HEK293 (cell line): ENCODE measurements at regions not wholly inside any gene's neighbourhood (a gene's known extent, or its start where the extent isn't known, plus 50 kb on each side); places are given as distances from the start of the nearest gene placed in this dataset.

ENCODE experiments used
- CTCF ChIA-PET: fragments of 350-600 bp; formaldehyde crosslinking; extraction: SDS; loops from one replicate; lab custom pipeline; 2021; ENCODE audit warnings: antibody characterized with exemption; lab: Yijun Ruan, JAX
- POLR2A ChIA-PET: fragments of 300-600 bp; formaldehyde crosslinking; extraction: SDS; loops from one replicate; lab custom pipeline; 2020; ENCODE audit warnings: antibody characterized with exemption, inconsistent platforms; lab: Yijun Ruan, JAX
- H3K27ac ChIP-seq: fragments of 200-500 bp; sonication (Bioruptor generic); 2 replicates; pipeline ENCODE4 v1.5.1; 2014; ENCODE audit warnings: low read depth, low read length, control low read depth, inconsistent platforms; ENCODE audit errors: extremely low read depth
- H3K36me3 ChIP-seq, 2 experiments: fragments of 200-500 bp in 1 of 2; sonication (Bioruptor generic) in 1 of 2; 1 replicate in 1 of 2; 2 replicates in 1 of 2; pipeline ENCODE4 v1.5.1; 2014 to 2017; ENCODE audit warnings: inconsistent platforms in 2 of 2, low read length in 2 of 2; ENCODE audit not compliant: control insufficient read depth in 2 of 2, insufficient read depth in 1 of 2
- H3K4me1 ChIP-seq: fragments of 200-500 bp; sonication (Bioruptor generic); 2 replicates; pipeline ENCODE4 v1.5.1; 2014; ENCODE audit warnings: mild to moderate bottlenecking, low read length, inconsistent platforms; ENCODE audit not compliant: control insufficient read depth, insufficient read depth
- H3K4me3 ChIP-seq: 2 replicates; pipeline ENCODE4 v1.5.1; 2011; ENCODE audit warnings: low read depth, mild to moderate bottlenecking, control low read depth, low read length, moderate library complexity
- H3K9me3 ChIP-seq: fragments of 200-500 bp; sonication (Bioruptor generic); 2 replicates; pipeline ENCODE4 v1.5.1; 2014; ENCODE audit warnings: low read depth, low read length, inconsistent platforms; ENCODE audit not compliant: control insufficient read depth, insufficient read depth
- CTCF ChIP-seq: fragments of 450-650 bp; formaldehyde crosslinking; IDR thresholded peaks from 2 replicates; pipeline ENCODE4 v1.5.1; 2016; ENCODE audit warnings: missing biosample characterization, missing genetic modification characterization
- EGR2 ChIP-seq: fragments of 450-650 bp; formaldehyde crosslinking; IDR thresholded peaks from 2 replicates; pipeline ENCODE4 v1.5.1; 2016; ENCODE audit warnings: low read depth, missing biosample characterization, missing genetic modification characterization
- REST ChIP-seq: fragments of 450-650 bp; formaldehyde crosslinking; IDR thresholded peaks from 2 replicates; pipeline ENCODE4 v1.5.1; 2016; ENCODE audit warnings: missing biosample characterization, missing genetic modification characterization
- SCRT2 ChIP-seq: fragments of 450-650 bp; formaldehyde crosslinking; IDR thresholded peaks from 2 replicates; pipeline ENCODE4 v1.5.1; 2016; ENCODE audit warnings: missing biosample characterization, missing genetic modification characterization
- ZBTB26 ChIP-seq: fragments of 450-650 bp; formaldehyde crosslinking; optimal IDR thresholded peaks from 2 replicates; pipeline ENCODE3; 2016; ENCODE audit warnings: missing biosample characterization, mild to moderate bottlenecking, missing genetic modification characterization
- ZFHX2 ChIP-seq: fragments of 450-650 bp; formaldehyde crosslinking; conservative IDR thresholded peaks from 2 replicates; pipeline ENCODE4 v1.5.1; 2016; ENCODE audit warnings: missing biosample characterization, missing genetic modification characterization
- ZNF398 ChIP-seq: fragments of 450-650 bp; formaldehyde crosslinking; IDR thresholded peaks from 2 replicates; pipeline ENCODE4 v1.5.1; 2017; ENCODE audit warnings: missing biosample characterization, missing genetic modification characterization
- ZNF629 ChIP-seq: fragments of 450-650 bp; formaldehyde crosslinking; IDR thresholded peaks from 2 replicates; pipeline ENCODE4 v1.5.1; 2017; ENCODE audit warnings: missing biosample characterization, missing genetic modification characterization
- ZNF768 ChIP-seq: fragments of 450-650 bp; formaldehyde crosslinking; IDR thresholded peaks from 2 replicates; pipeline ENCODE4 v1.5.1; 2018; ENCODE audit warnings: missing biosample characterization, mild to moderate bottlenecking, missing genetic modification characterization
- TF ChIP-seq, protein P1 (sequence below): fragments of 450-650 bp; formaldehyde crosslinking; conservative IDR thresholded peaks from 2 replicates; pipeline ENCODE4 v1.5.1; 2016; ENCODE audit warnings: low read depth, missing biosample characterization, missing genetic modification characterization
- TF ChIP-seq, protein P2 (sequence below): fragments of 450-650 bp; formaldehyde crosslinking; IDR thresholded peaks from 2 replicates; pipeline ENCODE4 v1.5.1; 2016; ENCODE audit warnings: missing biosample characterization, missing genetic modification characterization

DNA sequence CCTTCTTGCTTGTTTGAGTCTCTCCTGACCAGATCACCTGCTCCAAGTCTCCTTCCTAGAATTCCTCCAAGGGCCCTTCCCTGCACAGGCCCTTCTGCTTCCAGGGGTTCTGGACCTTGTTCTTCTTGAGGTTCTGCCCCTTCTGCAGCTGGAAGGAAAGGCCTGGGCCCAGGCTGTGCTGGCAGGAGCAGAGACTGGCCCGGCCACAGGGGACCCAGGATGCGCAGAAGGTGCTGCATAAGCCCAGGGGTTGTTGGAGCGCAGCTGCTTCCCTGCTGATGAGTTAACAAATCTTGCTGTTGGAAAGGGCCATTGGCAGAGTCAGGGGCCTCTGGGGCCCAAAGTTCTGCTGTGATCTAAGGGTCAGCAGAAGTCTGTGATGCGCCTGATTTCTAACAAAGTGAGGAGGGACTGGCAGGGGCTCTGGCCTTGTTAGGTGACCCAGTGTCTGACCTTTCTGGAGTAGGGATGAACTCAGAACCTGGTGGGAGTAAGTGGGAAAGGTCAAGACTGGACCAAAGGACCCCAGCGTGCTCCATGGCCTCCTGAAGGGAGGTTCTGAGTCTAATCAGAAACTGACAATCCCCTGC is 509.8 kb downstream of the PTPRU start:
- H3K9me3 ChIP-seq = no peaks in the 10 kb centered on the region
- TF ChIP-seq, protein P1, sequence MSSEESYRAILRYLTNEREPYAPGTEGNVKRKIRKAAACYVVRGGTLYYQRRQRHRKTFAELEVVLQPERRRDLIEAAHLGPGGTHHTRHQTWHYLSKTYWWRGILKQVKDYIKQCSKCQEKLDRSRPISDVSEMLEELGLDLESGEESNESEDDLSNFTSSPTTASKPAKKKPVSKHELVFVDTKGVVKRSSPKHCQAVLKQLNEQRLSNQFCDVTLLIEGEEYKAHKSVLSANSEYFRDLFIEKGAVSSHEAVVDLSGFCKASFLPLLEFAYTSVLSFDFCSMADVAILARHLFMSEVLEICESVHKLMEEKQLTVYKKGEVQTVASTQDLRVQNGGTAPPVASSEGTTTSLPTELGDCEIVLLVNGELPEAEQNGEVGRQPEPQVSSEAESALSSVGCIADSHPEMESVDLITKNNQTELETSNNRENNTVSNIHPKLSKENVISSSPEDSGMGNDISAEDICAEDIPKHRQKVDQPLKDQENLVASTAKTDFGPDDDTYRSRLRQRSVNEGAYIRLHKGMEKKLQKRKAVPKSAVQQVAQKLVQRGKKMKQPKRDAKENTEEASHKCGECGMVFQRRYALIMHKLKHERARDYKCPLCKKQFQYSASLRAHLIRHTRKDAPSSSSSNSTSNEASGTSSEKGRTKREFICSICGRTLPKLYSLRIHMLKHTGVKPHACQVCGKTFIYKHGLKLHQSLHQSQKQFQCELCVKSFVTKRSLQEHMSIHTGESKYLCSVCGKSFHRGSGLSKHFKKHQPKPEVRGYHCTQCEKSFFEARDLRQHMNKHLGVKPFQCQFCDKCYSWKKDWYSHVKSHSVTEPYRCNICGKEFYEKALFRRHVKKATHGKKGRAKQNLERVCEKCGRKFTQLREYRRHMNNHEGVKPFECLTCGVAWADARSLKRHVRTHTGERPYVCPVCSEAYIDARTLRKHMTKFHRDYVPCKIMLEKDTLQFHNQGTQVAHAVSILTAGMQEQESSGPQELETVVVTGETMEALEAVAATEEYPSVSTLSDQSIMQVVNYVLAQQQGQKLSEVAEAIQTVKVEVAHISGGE (tag by site-specific recombination) = no peak
- TF ChIP-seq CTCF (tag by site-specific recombination) (no peak), REST (no peak), ZBTB26 (tag by site-specific recombination) (no peak), SCRT2 (tag by site-specific recombination) (no peak), ZNF398 (no peak), ZNF629 (no peak)
- H3K36me3 ChIP-seq = no peaks in the 10 kb centered on the region
- ChIA-PET POLR2A (no interaction called here), CTCF (interaction anchor here (0.7 kb wide), 1 partner anchor 13 kb away, joined by 3 read pairs; no protein-coding TSS in a partner anchor)
- H3K27ac ChIP-seq = no peak overlapping the region
- H3K4me1 ChIP-seq = no peaks in the 10 kb centered on the region
- H3K4me3 ChIP-seq = no peak overlapping the region

- Histone ChIP-seq H3K4me3 (no peak overlapping the region), H3K27ac (no peak overlapping the region)
- TF ChIP-seq ZNF768 (tag by site-specific recombination) = 0 out of 2 replicates have a peak, but pooled peaks have one; percentile 30
- 0 out of 2 replicates have a peak, but pooled peaks have one; percentile 21 for TF ChIP-seq ZFHX2 (tag by site-specific recombination)
- TF ChIP-seq, protein P2, sequence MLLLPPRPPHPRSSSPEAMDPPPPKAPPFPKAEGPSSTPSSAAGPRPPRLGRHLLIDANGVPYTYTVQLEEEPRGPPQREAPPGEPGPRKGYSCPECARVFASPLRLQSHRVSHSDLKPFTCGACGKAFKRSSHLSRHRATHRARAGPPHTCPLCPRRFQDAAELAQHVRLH (tag by site-specific recombination) = no peak
- TF ChIP-seq EGR2 = peak; percentile 33; the same call in 1 of the 2 replicates
- TF ChIP-seq, all 188 proteins: peak for 3
- ChIA-PET POLR2A (no interaction called here), CTCF (interaction anchor here (0.7 kb wide), 2 partner anchors 341 to 392 kb away, joined by 3 read pairs; no protein-coding TSS in a partner anchor)
- Histone ChIP-seq H3K9me3 (no peaks in the 10 kb centered on the region), H3K4me1 (no peaks in the 10 kb centered on the region), H3K36me3 (no peaks in the 10 kb centered on the region)
Observed at GRCh38 chr1:29744684-29745490, 508.6 kb downstream of the PTPRU start.
